ENCODE measurements at regions not wholly inside any gene's neighbourhood (a gene's known extent, or its start where the extent isn't known, plus 50 kb on each side); places are given as distances from the start of the nearest gene placed in this dataset.
"Not testable (repeated sequence)": the region's sequence is repeated elsewhere in the genome, so short reads cannot be mapped to it uniquely, and the experiment has no call there.

DNA sequence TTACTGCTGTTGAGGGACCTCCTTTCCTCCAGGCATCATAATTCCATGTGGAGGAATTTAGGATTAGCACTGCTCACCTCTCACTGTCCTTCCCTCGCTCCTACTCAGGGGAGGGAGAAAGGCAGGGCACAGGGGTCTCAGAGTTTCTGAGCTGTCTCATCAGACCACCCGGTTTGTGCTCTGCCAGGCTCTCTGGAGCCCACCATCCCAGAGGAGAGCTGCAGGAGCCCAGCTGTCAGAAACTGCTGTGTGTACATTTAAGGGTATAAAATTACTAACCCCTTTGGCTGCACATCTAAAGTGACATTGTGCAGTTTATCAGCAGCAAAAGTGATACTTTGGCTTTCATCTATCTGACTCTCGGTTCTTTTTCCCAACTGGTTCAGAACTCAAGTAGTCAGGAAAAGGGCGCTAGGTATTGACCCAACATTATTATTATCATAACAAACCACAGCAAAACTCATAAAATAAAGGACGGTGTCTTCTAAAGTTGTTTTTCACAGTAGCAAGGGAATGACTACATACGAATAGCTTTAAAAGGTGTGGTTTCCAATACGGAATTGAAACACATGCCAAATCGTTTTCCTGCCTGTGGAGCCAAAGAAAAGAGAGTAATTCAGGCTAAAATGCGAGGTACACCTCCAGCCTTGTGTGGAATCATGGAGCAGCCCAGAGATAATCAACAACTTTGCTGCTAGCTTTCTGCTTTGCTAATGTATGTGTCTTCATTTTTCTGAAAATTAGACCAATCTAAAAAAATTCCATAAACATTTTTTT is 348.1 kb downstream of the TMEM167A start:
- Mint-ChIP-seq H3K27me3 (peaks cover 2% of the 10 kb centered on the region), H3K4me1 (ENCODE audit: low read depth) (peaks cover 10% of the 10 kb centered on the region), H3K4me3 (no peak overlapping the region), H3K9me3 (peaks cover 8% of the 10 kb centered on the region), H3K36me3 (ENCODE audit: low read depth) (no peaks in the 10 kb centered on the region), H3K27ac (no peak overlapping the region)
- no peak for DNase-seq

- H3K27me3 Mint-ChIP-seq = peaks cover 3% of the 10 kb centered on the region
Measured at GRCh38 chr5:82723168-82723567, 354.0 kb downstream of the TMEM167A start.

GRCh38 chr5:82721087-82721410 is 356.1 kb downstream of the TMEM167A start:
- H3K27ac Mint-ChIP-seq = no peak overlapping the region
- H3K4me3 Mint-ChIP-seq = no peak overlapping the region
- H3K27me3 Mint-ChIP-seq = peaks cover 3% of the 10 kb centered on the region
- no peaks in the 10 kb centered on the region for H3K9me3 Mint-ChIP-seq
- peaks cover 6% of the 10 kb centered on the region for H3K4me1 Mint-ChIP-seq (ENCODE audit: low read depth)
- no peaks in the 10 kb centered on the region for H3K36me3 Mint-ChIP-seq (ENCODE audit: low read depth)
- no peak for DNase-seq

More at GRCh38 chr5:82723168-82723567, 354.0 kb downstream of the TMEM167A start:
- no peak for DNase-seq
- Mint-ChIP-seq H3K27ac (no peak overlapping the region), H3K4me1 (ENCODE audit: low read depth) (peaks cover 7% of the 10 kb centered on the region), H3K9me3 (peaks cover 2% of the 10 kb centered on the region), H3K4me3 (no peak overlapping the region), H3K36me3 (ENCODE audit: low read depth) (no peaks in the 10 kb centered on the region)

DNA sequence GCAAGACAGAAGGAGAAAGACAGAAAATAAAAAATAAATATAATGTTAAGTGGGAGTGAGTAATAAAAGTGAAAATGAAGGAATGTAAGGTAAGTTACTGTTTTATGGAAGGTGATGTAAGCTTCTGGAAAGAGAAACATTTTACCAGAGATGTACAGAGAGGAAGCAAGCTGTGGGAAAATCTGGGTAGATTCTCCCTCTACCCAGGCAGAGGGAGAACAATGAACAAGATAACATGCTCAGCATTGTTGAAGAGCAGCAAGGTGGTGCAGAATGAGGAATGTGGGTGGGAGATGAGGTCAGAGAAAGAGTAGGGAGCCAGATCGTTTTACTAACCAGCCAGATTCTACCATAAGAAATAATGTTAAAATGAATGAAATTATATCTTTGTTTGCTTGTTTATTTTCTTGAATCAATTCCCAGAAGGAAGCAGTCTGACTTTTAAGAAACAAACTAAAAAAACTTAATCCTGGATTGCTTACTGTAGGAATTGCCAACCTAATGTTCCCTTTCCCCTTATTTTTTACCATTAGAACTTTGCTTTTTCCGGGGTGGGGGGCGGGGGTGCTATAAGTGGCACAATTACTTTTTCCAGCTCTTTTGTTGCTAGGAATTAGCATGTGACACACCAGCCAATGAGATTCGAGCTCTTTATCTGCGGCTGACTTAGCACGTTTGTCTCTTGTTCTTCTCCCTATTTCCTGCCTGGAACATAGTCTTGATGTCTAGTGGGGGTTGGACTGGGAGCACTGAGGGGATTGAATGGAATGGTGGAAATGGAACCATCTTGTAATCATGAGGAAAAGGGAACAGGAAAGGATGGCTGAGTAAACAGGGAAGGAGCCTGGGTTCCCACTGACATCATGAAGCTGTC is 356.7 kb downstream of the TMEM167A start:
- peaks cover 3% of the 10 kb centered on the region for H3K27me3 Mint-ChIP-seq
- H3K4me3 Mint-ChIP-seq = no peak overlapping the region
- no peak for DNase-seq
- no peaks in the 10 kb centered on the region for H3K9me3 Mint-ChIP-seq
- no peaks in the 10 kb centered on the region for H3K36me3 Mint-ChIP-seq (ENCODE audit: low read depth)
- H3K4me1 Mint-ChIP-seq (ENCODE audit: low read depth) = peaks cover 6% of the 10 kb centered on the region
- H3K27ac Mint-ChIP-seq = no peak overlapping the region

DNA sequence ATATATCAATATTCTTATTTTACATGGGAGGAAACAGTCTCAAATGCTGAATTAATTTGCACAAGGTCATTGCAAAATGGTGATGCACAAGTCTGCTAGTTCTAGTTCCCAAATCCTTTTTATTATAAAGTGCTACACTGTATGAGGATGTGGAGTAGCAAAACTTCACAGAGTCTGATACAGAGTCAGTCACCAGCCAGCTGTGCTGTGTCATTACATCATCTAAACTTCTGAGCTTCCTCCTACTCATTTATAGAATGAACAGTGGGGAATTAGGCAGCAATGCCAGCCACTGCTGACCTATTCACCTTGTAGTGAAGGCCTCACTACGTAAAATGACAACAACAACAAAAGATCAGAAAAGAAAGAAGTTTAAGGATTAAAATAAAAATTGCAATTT is 357.8 kb downstream of the TMEM167A start:
- no peak for DNase-seq
- peaks cover 3% of the 10 kb centered on the region for H3K27me3 Mint-ChIP-seq
- H3K4me3 Mint-ChIP-seq = no peak overlapping the region
- no peaks in the 10 kb centered on the region for H3K9me3 Mint-ChIP-seq
- H3K4me1 Mint-ChIP-seq (ENCODE audit: low read depth) = peaks cover 6% of the 10 kb centered on the region
- H3K27ac Mint-ChIP-seq = no peak overlapping the region
- H3K36me3 Mint-ChIP-seq (ENCODE audit: low read depth) = no peaks in the 10 kb centered on the region

DNA sequence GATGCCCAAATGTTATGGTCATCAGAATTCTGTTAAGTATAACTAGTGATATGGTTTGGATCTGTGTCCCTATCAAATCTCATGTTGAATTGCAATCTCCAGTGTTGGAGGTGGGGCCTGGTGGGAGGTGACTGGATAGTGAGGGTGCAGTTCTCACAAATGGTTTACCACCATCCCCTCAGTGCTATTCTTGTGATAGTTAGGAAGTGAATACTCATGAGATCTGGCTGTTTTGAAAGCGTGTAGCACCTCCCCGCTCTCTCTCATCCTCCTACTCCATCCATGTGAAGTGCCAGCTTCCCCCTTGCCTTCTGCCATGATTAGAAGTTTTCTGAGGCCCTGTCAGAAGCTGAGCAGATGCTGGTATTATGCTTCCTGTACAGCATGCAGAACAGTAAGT is 359.5 kb downstream of the TMEM167A start:
- Mint-ChIP-seq H3K4me1 (ENCODE audit: low read depth) (peaks cover 6% of the 10 kb centered on the region), H3K36me3 (ENCODE audit: low read depth) (no peaks in the 10 kb centered on the region), H3K4me3 (no peak overlapping the region), H3K27me3 (peaks cover 3% of the 10 kb centered on the region), H3K27ac (no peak overlapping the region), H3K9me3 (no peaks in the 10 kb centered on the region)
- no peak for DNase-seq

GRCh38 chr5:82714732-82715131 is 362.5 kb downstream of the TMEM167A start:
- DNase-seq; H3K27me3 Mint-ChIP-seq; H3K9me3 Mint-ChIP-seq; H3K27ac Mint-ChIP-seq; H3K4me1 Mint-ChIP-seq (ENCODE audit: low read depth); H3K4me3 Mint-ChIP-seq; H3K36me3 Mint-ChIP-seq (ENCODE audit: low read depth): not testable (repeated sequence)

- Mint-ChIP-seq H3K36me3 (ENCODE audit: low read depth) (no peaks in the 10 kb centered on the region), H3K27me3 (peaks cover 5% of the 10 kb centered on the region), H3K4me3 (no peak overlapping the region), H3K27ac (no peak overlapping the region), H3K4me1 (ENCODE audit: low read depth) (peaks cover 4% of the 10 kb centered on the region), H3K9me3 (no peaks in the 10 kb centered on the region)
- no peak for DNase-seq
Measured at GRCh38 chr5:82713811-82714210, 363.4 kb downstream of the TMEM167A start.

GRCh38 chr5:82707741-82708140 is 369.5 kb downstream of the TMEM167A start:
- no peak overlapping the region for H3K4me3 Mint-ChIP-seq
- H3K9me3 Mint-ChIP-seq = no peaks in the 10 kb centered on the region
- no peaks in the 10 kb centered on the region for H3K36me3 Mint-ChIP-seq (ENCODE audit: low read depth)
- peaks cover 7% of the 10 kb centered on the region for H3K27me3 Mint-ChIP-seq
- no peak overlapping the region for H3K27ac Mint-ChIP-seq
- no peak for DNase-seq
- H3K4me1 Mint-ChIP-seq (ENCODE audit: low read depth) = no peaks in the 10 kb centered on the region

GRCh38 chr5:82704381-82704780 is 372.8 kb downstream of the TMEM167A start:
- no peaks in the 10 kb centered on the region for H3K36me3 Mint-ChIP-seq (ENCODE audit: low read depth)
- DNase-seq = no peak
- no peaks in the 10 kb centered on the region for H3K4me1 Mint-ChIP-seq (ENCODE audit: low read depth)
- no peak overlapping the region for H3K27ac Mint-ChIP-seq
- peaks cover 11% of the 10 kb centered on the region for H3K27me3 Mint-ChIP-seq
- no peaks in the 10 kb centered on the region for H3K9me3 Mint-ChIP-seq
- H3K4me3 Mint-ChIP-seq = no peak overlapping the region

- no peaks in the 10 kb centered on the region for H3K9me3 Mint-ChIP-seq
- H3K36me3 Mint-ChIP-seq (ENCODE audit: low read depth) = no peaks in the 10 kb centered on the region
- DNase-seq = no peak
- H3K27me3 Mint-ChIP-seq = peaks cover 13% of the 10 kb centered on the region
- no peaks in the 10 kb centered on the region for H3K4me1 Mint-ChIP-seq (ENCODE audit: low read depth)
- H3K27ac Mint-ChIP-seq = no peak overlapping the region
- no peak overlapping the region for H3K4me3 Mint-ChIP-seq
Measured at GRCh38 chr5:82702046-82702445, 375.1 kb downstream of the TMEM167A start.

GRCh38 chr5:82699737-82700136 is 377.5 kb downstream of the TMEM167A start:
- Mint-ChIP-seq H3K27me3 (peaks cover 13% of the 10 kb centered on the region), H3K27ac (no peak overlapping the region), H3K36me3 (ENCODE audit: low read depth) (no peaks in the 10 kb centered on the region), H3K4me3 (no peak overlapping the region), H3K9me3 (no peaks in the 10 kb centered on the region), H3K4me1 (ENCODE audit: low read depth) (no peaks in the 10 kb centered on the region)
- no peak for DNase-seq

DNA sequence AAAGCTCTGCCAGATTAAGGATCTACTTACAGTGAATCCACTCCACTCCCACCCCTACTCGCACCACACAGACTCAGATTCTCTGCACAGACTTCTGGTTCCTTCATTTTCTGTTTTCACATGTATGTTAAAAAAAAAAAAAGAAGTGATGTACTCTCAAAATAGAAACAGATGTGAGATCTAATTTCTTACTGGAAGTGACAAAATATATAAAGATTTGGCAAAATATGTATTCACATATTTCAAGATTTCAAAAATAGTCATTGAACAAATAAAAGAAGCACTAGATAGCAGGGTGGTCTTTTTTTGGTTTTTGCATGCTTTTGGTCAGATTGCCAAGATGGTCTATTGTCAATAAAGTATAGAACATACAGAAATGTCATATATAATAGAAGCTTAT is 379.2 kb downstream of the TMEM167A start:
- Mint-ChIP-seq H3K27me3 (peaks cover 13% of the 10 kb centered on the region), H3K4me1 (ENCODE audit: low read depth) (no peaks in the 10 kb centered on the region), H3K9me3 (no peaks in the 10 kb centered on the region), H3K36me3 (ENCODE audit: low read depth) (no peaks in the 10 kb centered on the region), H3K27ac (no peak overlapping the region), H3K4me3 (no peak overlapping the region)
- DNase-seq = no peak

GRCh38 chr5:82694711-82695285 is 382.4 kb downstream of the TMEM167A start:
- Mint-ChIP-seq H3K4me1 (ENCODE audit: low read depth) (no peaks in the 10 kb centered on the region), H3K4me3 (no peak overlapping the region)
- DNase-seq = no peak

GRCh38 chr5:82692826-82693225 is 384.4 kb downstream of the TMEM167A start:
- H3K4me1 Mint-ChIP-seq (ENCODE audit: low read depth) = no peaks in the 10 kb centered on the region
- no peak overlapping the region for H3K4me3 Mint-ChIP-seq
- no peak overlapping the region for H3K27ac Mint-ChIP-seq
- no peaks in the 10 kb centered on the region for H3K9me3 Mint-ChIP-seq
- no peaks in the 10 kb centered on the region for H3K36me3 Mint-ChIP-seq (ENCODE audit: low read depth)
- no peak for DNase-seq
- H3K27me3 Mint-ChIP-seq = peaks cover 2% of the 10 kb centered on the region

More at GRCh38 chr5:82694711-82695285, 382.4 kb downstream of the TMEM167A start:
- Mint-ChIP-seq H3K27me3 (peaks cover 11% of the 10 kb centered on the region), H3K36me3 (ENCODE audit: low read depth) (no peaks in the 10 kb centered on the region), H3K9me3 (no peaks in the 10 kb centered on the region), H3K27ac (no peak overlapping the region)
